ENCODE measurements at regions not wholly inside any gene's neighbourhood (a gene's known extent, or its start where the extent isn't known, plus 50 kb on each side); places are given as distances from the start of the nearest gene placed in this dataset.
A peak's percentile ranks its signal among the peaks of the same experiment; 100 is the strongest.

DNA sequence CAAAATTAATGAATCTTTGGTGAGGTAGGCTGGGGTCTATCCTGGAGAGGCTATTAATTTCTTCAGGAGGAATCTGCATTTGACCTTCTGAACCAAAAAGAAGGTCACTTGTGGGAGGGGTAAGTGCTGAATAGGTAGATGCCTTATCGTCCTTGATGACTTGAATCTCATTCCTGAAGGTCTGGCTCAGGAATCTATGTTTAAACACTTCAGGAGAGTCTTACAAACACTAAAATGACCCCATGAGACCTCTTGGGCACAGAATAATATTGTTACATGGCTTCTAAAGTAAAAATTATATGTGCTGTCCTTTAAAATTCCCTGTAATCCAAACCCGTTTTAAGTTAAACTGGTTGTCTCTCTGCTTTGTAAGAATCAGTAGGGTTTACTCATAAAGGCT lies 55.0 kb upstream of the FGGY start:
- DNase-seq (ENCODE audit: low spot score in 2 of 2): no peak
- H3K4me3 ChIP-seq: no peak overlapping the region
- TF ChIP-seq CTCF (IDR thresholded peaks at IDR 0.05): no peak
- intact Hi-C loops (cut with DNase I): no loop called here
- peak overlapping the region; percentile 8 to 42 for H3K27ac ChIP-seq
- H3K4me1 ChIP-seq: no peaks in the 10 kb centered on the region
- H3K36me3 ChIP-seq: no peaks in the 10 kb centered on the region
- no peaks in the 10 kb centered on the region for H3K27me3 ChIP-seq
- peaks cover 0 to 8% of the 10 kb centered on the region in 2 donors for H3K9me3 ChIP-seq

DNA sequence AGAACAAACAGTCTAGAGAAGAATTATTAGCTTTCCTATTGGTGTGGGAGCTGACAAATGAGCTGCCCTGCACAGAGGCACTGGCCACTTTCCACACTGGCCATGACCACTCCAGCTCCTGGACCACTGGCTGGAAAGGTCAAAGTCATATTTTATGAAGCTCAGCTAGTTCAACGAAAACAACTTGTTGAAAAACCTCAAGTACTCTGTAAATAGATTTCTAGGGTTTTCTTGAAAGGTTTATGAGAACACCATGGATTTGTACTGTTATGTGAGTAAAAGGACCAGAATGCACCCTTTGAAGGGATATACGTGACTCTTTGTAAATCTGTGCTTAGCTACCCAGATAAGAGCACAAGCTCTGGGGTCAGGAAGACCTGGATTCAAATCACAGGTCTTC lies 54.5 kb upstream of the FGGY start:
- peaks cover 0 to 13% of the 10 kb centered on the region in 2 donors for H3K9me3 ChIP-seq
- H3K36me3 ChIP-seq: no peaks in the 10 kb centered on the region
- intact Hi-C loops (cut with DNase I): no loop called here
- TF ChIP-seq CTCF (IDR thresholded peaks at IDR 0.05): no peak
- H3K27ac ChIP-seq: peak overlapping the region; percentile 41 to 42
- DNase-seq (ENCODE audit: low spot score in 2 of 2): no peak
- H3K27me3 ChIP-seq: no peaks in the 10 kb centered on the region
- H3K4me3 ChIP-seq: no peak overlapping the region
- no peaks in the 10 kb centered on the region for H3K4me1 ChIP-seq

GRCh38 chr1:59243550-59243949 lies 53.3 kb upstream of the FGGY start:
- intact Hi-C loops (cut with DNase I): no loop called here
- no peaks in the 10 kb centered on the region for H3K36me3 ChIP-seq
- TF ChIP-seq CTCF (IDR thresholded peaks at IDR 0.05): no peak
- H3K27me3 ChIP-seq: no peaks in the 10 kb centered on the region
- no peaks in the 10 kb centered on the region for H3K4me1 ChIP-seq
- peaks cover 0 to 15% of the 10 kb centered on the region in 2 donors for H3K9me3 ChIP-seq
- no peak overlapping the region for H3K4me3 ChIP-seq
- DNase-seq (ENCODE audit: low spot score in 2 of 2): no peak
- no peak overlapping the region for H3K27ac ChIP-seq

GRCh38 chr1:59243978-59244377 lies 52.9 kb upstream of the FGGY start:
- no peak overlapping the region for H3K27ac ChIP-seq

GRCh38 chr1:59244891-59245290 lies 52.0 kb upstream of the FGGY start:
- intact Hi-C loops (cut with DNase I): no loop called here
- TF ChIP-seq CTCF (IDR thresholded peaks at IDR 0.05): no peak
- Histone ChIP-seq H3K36me3 (no peaks in the 10 kb centered on the region), H3K27ac (no peak overlapping the region), H3K4me3 (no peak overlapping the region), H3K27me3 (no peaks in the 10 kb centered on the region), H3K4me1 (peaks cover 0 to 1% of the 10 kb centered on the region in 2 donors), H3K9me3 (peaks cover 0 to 15% of the 10 kb centered on the region in 2 donors)
- DNase-seq (ENCODE audit: low spot score in 2 of 2): no peak

More at GRCh38 chr1:59243978-59244377, 52.9 kb upstream of the FGGY start:
- no peak for DNase-seq (ENCODE audit: low spot score in 2 of 2)
- no peak for TF ChIP-seq CTCF (IDR thresholded peaks at IDR 0.05)
- Histone ChIP-seq H3K4me3 (no peak overlapping the region), H3K27me3 (no peaks in the 10 kb centered on the region), H3K9me3 (peaks cover 0 to 15% of the 10 kb centered on the region in 2 donors), H3K36me3 (no peaks in the 10 kb centered on the region), H3K4me1 (no peaks in the 10 kb centered on the region)
- intact Hi-C loops (cut with DNase I): no loop called here

All from ascending aorta (tissue), 2 donors.